Heart left ventricle (tissue), 16 donors: ENCODE measurements at regions not wholly inside any gene's neighbourhood (a gene's known extent, or its start where the extent isn't known, plus 50 kb on each side); places are given as distances from the start of the nearest gene placed in this dataset.

ENCODE experiments used
- ATAC-seq, 4 donors: fragments of 200-7000 bp; cut with Tn5 transposase; one replicate each; pipeline ENCODE4 v1.9.1; 2020 to 2022; ENCODE audit warnings: moderate library complexity in 4 of 4, mild to moderate bottlenecking in 3 of 4, moderate number of reproducible peaks in 1 of 4
- DNase-seq, 5 donors: peaks; one replicate each; pipeline ENCODE4 v3.0.0-alpha.2; 2020
- H3K27ac ChIP-seq, 12 donors: fragments of 200-600 bp; sonication (generic) in 4 of 12; one replicate each; pipeline versions ENCODE4 v1.5.0 to v1.8.0; 2016 to 2022; ENCODE audit warnings: mild to moderate bottlenecking in 2 of 12
- H3K27me3 ChIP-seq, 9 donors: fragments of 200-600 bp; sonication (generic) in 2 of 9; one replicate each; pipeline versions ENCODE4 v1.5.1 to v1.8.0; 2016 to 2022; ENCODE audit warnings: mild to moderate bottlenecking in 3 of 9
- H3K36me3 ChIP-seq, 9 donors: fragments of 200-600 bp; sonication (generic) in 2 of 9; one replicate each; pipeline versions ENCODE4 v1.5.0 to v1.8.0; 2018 to 2022; ENCODE audit warnings: mild to moderate bottlenecking in 2 of 9
- H3K4me1 ChIP-seq, 12 donors: fragments of 200-600 bp; sonication (generic) in 4 of 12; one replicate each; pipeline versions ENCODE4 v1.5.0 to v1.8.0; 2016 to 2022; ENCODE audit warnings: mild to moderate bottlenecking in 3 of 12
- H3K4me3 ChIP-seq, 12 donors: fragments of 200-600 bp; sonication (generic) in 4 of 12; one replicate each; pipeline versions ENCODE4 v1.5.0 to v1.8.0; 2017 to 2022; ENCODE audit warnings: mild to moderate bottlenecking in 9 of 12, moderate library complexity in 4 of 12
- H3K9me3 ChIP-seq, 12 donors: fragments of 200-600 bp; sonication (generic) in 4 of 12; one replicate each; pipeline versions ENCODE4 v1.5.0 to v1.8.0; 2016 to 2022; ENCODE audit warnings: mild to moderate bottlenecking in 1 of 12
- POLR2A ChIP-seq, 2 donors: fragments of 450-650 bp; IDR thresholded peaks; one replicate each; pipeline ENCODE4 v1.6.1; 2017; ENCODE audit warnings: antibody characterized with exemption in 2 of 2, mild to moderate bottlenecking in 2 of 2, moderate library complexity in 2 of 2
- WGBS, 4 donors: extraction: QIAGEN DNeasy Blood & Tissue Kit in 2 of 4; methylation state at CpG; one replicate each; pipeline versions ENCODE4 v1.1.5 to v1.1.7; 2013 to 2018; 5-methylcytosine and 5-hydroxymethylcytosine counted together
- intact Hi-C, 10 donors: fragments of 100-400 bp; cut with DNase I; formaldehyde crosslinking; loops; one replicate each; pipeline versions ENCODE4 v1.11.1 to v1.14.2; 2022
- TF ChIP-seq, protein P1 (sequence below), 12 donors: fragments of 200-600 bp; sonication (generic) in 4 of 12; IDR thresholded peaks; one replicate each; pipeline versions ENCODE4 v1.5.0 to v1.8.0; 2018 to 2022; ENCODE audit warnings: antibody characterized with exemption in 12 of 12, mild to moderate bottlenecking in 5 of 12
- donor health status: ischemic (EF 13 %, LVEDD 7.1; RV severe dilation, severe dysfunction).
- donor health status: healthy with polysubstance abuse.
- donor health status: DM: no; HTN: yes; CAD: no.
- donor health status: DM: no; HTN: no; CAD: no.
- donor health status: ischemic (EF 25% LVEDD 6.9; RV normal size, moderate dysfunction).
- donor health status: ischemic (EF 25% LVEDD 5.7; RV mildly dilated, moderate dysfunction).
- donor health status: healthy.
- donor health status: DM: yes; HTN: yes; CAD: no.
- donor health status: ischemic (EF 35%, LVEDD 5.7; RV mildly dilated, moderate dysfunction).
- donor health status: nonischemic (EF 11% LVEDD 7.7; RV severe dilation, severe dysfunction).
- donor health status: DM: yes; HTN: yes; CAD: no.
- donor health status: PGD.
- donor health status: ischemic (EF 29% LVEDD 5.4; RV normal size, mild dysfunction).
- donor health status: nonischemic (EF 23%, LVEDD 6.1; RV moderate dilation, normal function).

DNA sequence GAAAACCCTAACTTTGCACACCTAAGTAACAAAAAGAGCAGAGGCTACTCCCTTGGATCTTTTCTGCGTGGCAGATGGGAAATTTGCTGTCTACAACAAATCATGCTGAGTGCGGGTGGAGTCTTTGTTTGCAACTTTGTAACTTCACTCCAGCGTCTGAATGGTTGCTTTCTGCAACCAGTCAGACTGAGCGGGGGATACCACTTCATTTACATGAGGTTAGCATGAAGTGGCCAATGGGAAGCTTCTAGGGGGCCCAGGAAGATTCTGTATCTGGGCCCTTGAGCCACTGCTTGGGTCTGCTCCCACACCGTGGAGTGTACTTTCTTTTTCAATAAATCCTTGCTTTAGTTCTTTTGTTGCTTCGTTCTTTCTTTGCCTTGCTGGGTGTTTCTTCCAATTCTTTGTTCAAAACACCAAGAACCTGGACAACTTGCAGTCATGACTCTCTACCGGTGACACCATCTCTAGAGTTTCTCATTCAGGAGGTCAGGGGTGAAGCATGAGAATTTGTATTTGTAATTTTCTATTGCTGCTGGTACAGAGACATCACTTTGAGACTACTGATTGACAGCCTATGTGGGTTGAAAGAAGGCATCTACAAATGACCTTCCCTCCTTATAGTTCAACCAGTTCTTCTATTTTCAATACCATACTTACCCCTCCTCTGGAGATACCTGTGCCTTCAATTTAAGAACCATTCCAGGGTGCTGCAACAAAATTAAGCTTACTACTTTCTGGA, 55.8 kb upstream of the RC3H1 start:
- intact Hi-C loops: loop anchor here in 4 of 10 donors (10.0 kb wide), 4 partner anchors 93 to 653 kb away; no protein-coding TSS in a partner anchor
- no peak for DNase-seq

DNA sequence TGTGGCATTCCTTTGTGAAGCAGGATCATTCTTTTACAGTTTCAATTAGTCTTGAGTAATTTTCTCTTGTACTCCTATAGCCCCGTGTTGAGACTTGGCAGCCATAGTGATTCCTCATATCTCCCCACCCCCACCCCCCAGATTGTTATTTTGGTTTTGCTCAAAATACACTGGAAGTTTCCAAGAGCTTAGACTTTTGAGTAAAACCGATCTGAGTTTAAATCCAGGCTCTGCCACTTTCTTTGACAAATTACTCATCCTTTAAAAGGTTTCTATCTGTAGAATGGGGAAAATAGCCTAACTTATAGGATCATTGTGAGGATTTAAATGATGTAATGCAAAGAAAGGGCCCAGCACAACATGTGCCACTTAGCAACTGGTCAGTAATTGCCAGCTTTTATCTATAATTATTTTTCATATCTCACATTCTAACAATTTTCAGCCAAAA, 53.1 kb upstream of the RC3H1 start:
- Histone ChIP-seq H3K4me1 (peaks cover 0 to 2% (median 0%) of the 10 kb centered on the region in 12 donors), H3K9me3 (no peaks in the 10 kb centered on the region), H3K36me3 (no peaks in the 10 kb centered on the region), H3K27me3 (no peaks in the 10 kb centered on the region), H3K27ac (no peak overlapping the region), H3K4me3 (no peak overlapping the region)
- DNase-seq (no peak), ATAC-seq (no peak)
- TF ChIP-seq, protein P1, sequence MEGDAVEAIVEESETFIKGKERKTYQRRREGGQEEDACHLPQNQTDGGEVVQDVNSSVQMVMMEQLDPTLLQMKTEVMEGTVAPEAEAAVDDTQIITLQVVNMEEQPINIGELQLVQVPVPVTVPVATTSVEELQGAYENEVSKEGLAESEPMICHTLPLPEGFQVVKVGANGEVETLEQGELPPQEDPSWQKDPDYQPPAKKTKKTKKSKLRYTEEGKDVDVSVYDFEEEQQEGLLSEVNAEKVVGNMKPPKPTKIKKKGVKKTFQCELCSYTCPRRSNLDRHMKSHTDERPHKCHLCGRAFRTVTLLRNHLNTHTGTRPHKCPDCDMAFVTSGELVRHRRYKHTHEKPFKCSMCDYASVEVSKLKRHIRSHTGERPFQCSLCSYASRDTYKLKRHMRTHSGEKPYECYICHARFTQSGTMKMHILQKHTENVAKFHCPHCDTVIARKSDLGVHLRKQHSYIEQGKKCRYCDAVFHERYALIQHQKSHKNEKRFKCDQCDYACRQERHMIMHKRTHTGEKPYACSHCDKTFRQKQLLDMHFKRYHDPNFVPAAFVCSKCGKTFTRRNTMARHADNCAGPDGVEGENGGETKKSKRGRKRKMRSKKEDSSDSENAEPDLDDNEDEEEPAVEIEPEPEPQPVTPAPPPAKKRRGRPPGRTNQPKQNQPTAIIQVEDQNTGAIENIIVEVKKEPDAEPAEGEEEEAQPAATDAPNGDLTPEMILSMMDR (IDR thresholded peaks at IDR 0.05): no peak
- TF ChIP-seq POLR2A (IDR thresholded peaks at IDR 0.05): no peak
- WGBS, 4 donors: 43 to 52% (median 47%) methylated on average over 2 of the region's 2 CpGs
- intact Hi-C loops: loop anchor here in 4 of 10 donors (10.0 kb wide), 4 partner anchors 90 to 650 kb away; no protein-coding TSS in a partner anchor

More for the DNA sequence above, 55.8 kb upstream of the RC3H1 start:
- Histone ChIP-seq H3K4me3 (no peak overlapping the region), H3K27ac (no peak overlapping the region), H3K27me3 (no peaks in the 10 kb centered on the region), H3K4me1 (peaks cover 0 to 2% (median 0%) of the 10 kb centered on the region in 12 donors), H3K9me3 (peaks cover 0 to 10% (median 0%) of the 10 kb centered on the region in 12 donors), H3K36me3 (no peaks in the 10 kb centered on the region)
- no peak for ATAC-seq
- no peak for TF ChIP-seq POLR2A (IDR thresholded peaks at IDR 0.05)
- TF ChIP-seq, protein P1 (IDR thresholded peaks at IDR 0.05): no peak
- WGBS, 4 donors: 64 to 80% (median 72%) methylated on average over 7 of the region's 7 CpGs

DNA sequence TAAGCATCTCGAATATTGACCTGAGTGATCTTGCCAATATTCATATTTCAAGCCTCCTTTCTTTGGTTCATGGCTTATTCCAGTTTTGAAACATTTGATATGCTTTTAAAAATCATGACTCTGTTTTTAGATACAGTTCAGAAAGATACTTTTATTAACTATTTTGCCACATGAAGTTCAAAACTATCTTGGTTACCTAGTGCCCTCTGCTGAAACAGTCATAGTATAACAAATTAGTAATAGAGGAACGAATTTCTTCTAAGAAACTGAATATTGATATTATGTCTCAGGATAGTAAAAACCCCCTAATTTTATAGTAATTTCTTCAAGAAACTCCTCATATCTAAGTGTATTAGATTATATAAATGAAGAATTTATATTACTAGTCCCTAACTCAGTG, 52.6 kb upstream of the RC3H1 start:
- DNase-seq (no peak), ATAC-seq (no peak)
- Histone ChIP-seq H3K4me1 (peaks cover 0 to 2% (median 0%) of the 10 kb centered on the region in 12 donors), H3K36me3 (no peaks in the 10 kb centered on the region), H3K27ac (no peak overlapping the region), H3K4me3 (no peak overlapping the region), H3K27me3 (no peaks in the 10 kb centered on the region), H3K9me3 (no peaks in the 10 kb centered on the region)
- 44 to 59% (median 51%) methylated on average over 2 of the region's 2 CpGs for WGBS, 4 donors
- TF ChIP-seq POLR2A (IDR thresholded peaks at IDR 0.05): no peak
- TF ChIP-seq, protein P1 (IDR thresholded peaks at IDR 0.05): peak in 11 of 12 donors; percentile 18 to 62 (median 43)
- intact Hi-C loops: loop anchor here in 4 of 10 donors (10.0 kb wide), 4 partner anchors 90 to 650 kb away; no protein-coding TSS in a partner anchor

DNA sequence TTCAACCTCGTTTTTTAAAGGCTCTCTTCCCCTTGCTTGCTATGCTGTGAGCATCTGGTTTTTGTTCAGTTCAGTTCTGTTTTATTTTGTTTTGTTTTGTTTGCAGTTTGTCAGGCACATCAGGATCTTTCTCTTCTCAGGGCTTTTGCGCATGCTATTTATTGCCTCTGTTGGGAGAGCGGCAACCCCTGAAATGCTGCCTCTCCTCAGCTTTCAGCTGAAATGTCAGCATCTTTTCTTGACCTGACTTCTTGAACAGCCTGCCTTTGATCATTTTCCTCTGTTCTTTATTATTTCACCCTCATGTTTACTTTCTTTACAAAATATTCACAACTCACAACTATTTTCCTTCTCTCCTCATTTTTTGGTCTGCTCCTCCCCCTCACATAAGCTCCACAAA, 50.4 kb upstream of the RC3H1 start:
- Histone ChIP-seq H3K4me1 (peaks cover 0 to 2% (median 0%) of the 10 kb centered on the region in 12 donors), H3K27ac (no peak overlapping the region), H3K27me3 (no peaks in the 10 kb centered on the region), H3K36me3 (no peaks in the 10 kb centered on the region), H3K9me3 (no peaks in the 10 kb centered on the region), H3K4me3 (no peak overlapping the region)
- no peak for DNase-seq
- no peak for ATAC-seq
- intact Hi-C loops: loop anchor here in 4 of 10 donors (10.0 kb wide), 4 partner anchors 88 to 648 kb away; no protein-coding TSS in a partner anchor
- no peak for TF ChIP-seq POLR2A (IDR thresholded peaks at IDR 0.05)
- TF ChIP-seq, protein P1 (IDR thresholded peaks at IDR 0.05): no peak
- 81 to 87% (median 86%) methylated on average over 3 of the region's 3 CpGs for WGBS, 4 donors
